Trophoblast cell (in vitro differentiated cells and primary cell): ENCODE measurements at regions not wholly inside any gene's neighbourhood (a gene's known extent, or its start where the extent isn't known, plus 50 kb on each side); places are given as distances from the start of the nearest gene placed in this dataset.

Experiments used
- DNase-seq, 2 donors: peaks; one replicate each; pipeline ENCODE4 v3.0.0-alpha.2; 2016
- H2AFZ ChIP-seq: 2 replicates; pipeline ENCODE4 v1.6.1; 2013; ENCODE audit warnings: low read length, moderate library complexity, mild to moderate bottlenecking; ENCODE audit not compliant: insufficient read depth, poor library complexity
- H2AK5ac ChIP-seq: 2 replicates; pipeline ENCODE4 v1.6.1; 2013; ENCODE audit warnings: mild to moderate bottlenecking, low read length
- H2BK120ac ChIP-seq: 2 replicates; pipeline ENCODE4 v1.6.1; 2013; ENCODE audit warnings: low read length, mild to moderate bottlenecking, moderate library complexity; ENCODE audit not compliant: insufficient read depth, poor library complexity
- H2BK12ac ChIP-seq: 2 replicates; pipeline ENCODE4 v1.6.1; 2013; ENCODE audit warnings: mild to moderate bottlenecking, low read length, moderate library complexity
- H2BK5ac ChIP-seq: 2 replicates; pipeline ENCODE4 v1.6.1; 2013; ENCODE audit warnings: low read length, low read depth, moderate library complexity, mild to moderate bottlenecking; ENCODE audit not compliant: poor library complexity
- H3K14ac ChIP-seq: 2 replicates; pipeline ENCODE4 v1.6.1; 2013; ENCODE audit warnings: mild to moderate bottlenecking, low read length
- H3K18ac ChIP-seq: 2 replicates; pipeline ENCODE4 v1.6.1; 2013; ENCODE audit warnings: mild to moderate bottlenecking, low read length
- H3K23ac ChIP-seq: 2 replicates; pipeline ENCODE4 v1.6.1; 2013; ENCODE audit warnings: low read length
- H3K27ac ChIP-seq: 2 replicates; pipeline ENCODE4 v1.5.1; 2013; ENCODE audit warnings: low read depth, mild to moderate bottlenecking, inconsistent platforms, low read length, moderate library complexity
- H3K27me3 ChIP-seq: 2 replicates; pipeline ENCODE4 v1.6.1; 2013; ENCODE audit warnings: inconsistent platforms, mild to moderate bottlenecking, low read length, moderate library complexity; ENCODE audit not compliant: insufficient read depth
- H3K36me3 ChIP-seq, 2 experiments: 1 replicate in 1 of 2; 2 replicates in 1 of 2; pipeline ENCODE4 v1.6.1; 2013; ENCODE audit warnings: low read length in 2 of 2, mild to moderate bottlenecking in 2 of 2, moderate library complexity in 1 of 2; ENCODE audit not compliant: insufficient read depth in 2 of 2, control insufficient read depth in 1 of 2
- H3K4ac ChIP-seq: 2 replicates; pipeline ENCODE4 v1.6.1; 2013; ENCODE audit warnings: low read depth, mild to moderate bottlenecking, low read length, moderate library complexity
- H3K4me1 ChIP-seq, 2 experiments: 1 replicate in 1 of 2; 2 replicates in 1 of 2; pipeline ENCODE4 v1.6.1; 2013; ENCODE audit warnings: low read length in 2 of 2, mild to moderate bottlenecking in 2 of 2, moderate library complexity in 1 of 2; ENCODE audit not compliant: insufficient read depth in 2 of 2, control insufficient read depth in 1 of 2
- H3K4me2 ChIP-seq: 2 replicates; pipeline ENCODE4 v1.6.1; 2013; ENCODE audit warnings: inconsistent platforms, mild to moderate bottlenecking, low read length, moderate library complexity
- H3K4me3 ChIP-seq: 2 replicates; pipeline ENCODE4 v1.5.1; 2013; ENCODE audit warnings: mild to moderate bottlenecking, low read depth, low read length, inconsistent platforms
- H3K79me1 ChIP-seq: one replicate; pipeline ENCODE4 v1.6.1; 2013; ENCODE audit warnings: low read length
- H3K79me2 ChIP-seq: 2 replicates; pipeline ENCODE4 v1.6.1; 2013; ENCODE audit warnings: low read length, mild to moderate bottlenecking; ENCODE audit not compliant: control insufficient read depth, insufficient read depth, poor library complexity
- H3K9ac ChIP-seq: 2 replicates; pipeline ENCODE4 v1.6.1; 2013; ENCODE audit warnings: mild to moderate bottlenecking, low read length
- H3K9me3 ChIP-seq: 2 replicates; pipeline ENCODE4 v1.6.1; 2013; ENCODE audit warnings: low read depth, mild to moderate bottlenecking, control low read depth, inconsistent platforms, low read length; ENCODE audit not compliant: insufficient read depth
- H4K12ac ChIP-seq: 2 replicates; pipeline ENCODE4 v1.6.1; 2013; ENCODE audit warnings: low read depth, mild to moderate bottlenecking, low read length, moderate library complexity
- H4K8ac ChIP-seq: 2 replicates; pipeline ENCODE4 v1.6.1; 2013; ENCODE audit warnings: low read depth, mild to moderate bottlenecking, low read length, moderate library complexity
- H4K91ac ChIP-seq: one replicate; pipeline ENCODE4 v1.6.1; 2013; ENCODE audit warnings: low read depth, mild to moderate bottlenecking, low read length, moderate library complexity
- WGBS: extraction: QIAGEN DNeasy Blood & Tissue Kit; methylation state at CpG from one replicate; pipeline ENCODE4 v1.1.7; 2013; ENCODE audit warnings: missing lambda C conversion rate; ENCODE audit not compliant: insufficient read length, insufficient coverage; ENCODE audit errors: extremely low coverage; 5-methylcytosine and 5-hydroxymethylcytosine counted together

DNA sequence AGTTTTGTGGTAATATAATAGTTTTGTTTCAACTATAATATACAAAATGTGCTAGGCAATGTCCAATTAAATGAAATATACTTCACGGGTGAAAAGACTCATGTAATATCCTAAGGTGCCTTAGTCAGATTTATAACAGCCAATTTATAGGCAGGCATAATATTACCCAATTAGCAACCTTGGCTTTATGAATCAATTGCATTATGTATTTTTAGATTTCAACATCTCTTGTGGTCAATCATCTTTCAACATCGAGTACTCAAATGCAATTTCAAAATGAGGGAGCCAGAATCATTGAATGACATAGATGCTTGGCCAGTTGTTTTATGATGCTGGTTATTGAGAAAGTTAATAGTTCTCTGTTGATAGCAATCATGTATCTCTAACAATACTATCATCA lies 110.3 kb upstream of the SP8 start:
- Histone ChIP-seq H3K4me2 (no peak overlapping the region), H3K14ac (no peak overlapping the region), H3K4me1 (peaks cover 0 to 3% of the 10 kb centered on the region in 2 experiments), H4K12ac (no peak overlapping the region), H2BK12ac (no peak overlapping the region), H2BK120ac (no peak overlapping the region), H3K9ac (no peak overlapping the region), H3K27me3 (no peaks in the 10 kb centered on the region), H3K79me1 (no peaks in the 10 kb centered on the region), H2BK5ac (no peak overlapping the region), H3K9me3 (no peaks in the 10 kb centered on the region), H3K4ac (no peak overlapping the region), H3K23ac (no peak overlapping the region), H3K27ac (no peak overlapping the region), H2AK5ac (no peak overlapping the region), H2AFZ (no peak overlapping the region), H3K36me3 (no peaks in the 10 kb centered on the region), H3K4me3 (no peak overlapping the region), H4K91ac (no peak overlapping the region), H3K79me2 (no peaks in the 10 kb centered on the region), H3K18ac (no peak overlapping the region), H4K8ac (no peak overlapping the region)
- no CpG with 5 or more reads among the region's 2 CpGs for WGBS
- DNase-seq: no peak

DNA sequence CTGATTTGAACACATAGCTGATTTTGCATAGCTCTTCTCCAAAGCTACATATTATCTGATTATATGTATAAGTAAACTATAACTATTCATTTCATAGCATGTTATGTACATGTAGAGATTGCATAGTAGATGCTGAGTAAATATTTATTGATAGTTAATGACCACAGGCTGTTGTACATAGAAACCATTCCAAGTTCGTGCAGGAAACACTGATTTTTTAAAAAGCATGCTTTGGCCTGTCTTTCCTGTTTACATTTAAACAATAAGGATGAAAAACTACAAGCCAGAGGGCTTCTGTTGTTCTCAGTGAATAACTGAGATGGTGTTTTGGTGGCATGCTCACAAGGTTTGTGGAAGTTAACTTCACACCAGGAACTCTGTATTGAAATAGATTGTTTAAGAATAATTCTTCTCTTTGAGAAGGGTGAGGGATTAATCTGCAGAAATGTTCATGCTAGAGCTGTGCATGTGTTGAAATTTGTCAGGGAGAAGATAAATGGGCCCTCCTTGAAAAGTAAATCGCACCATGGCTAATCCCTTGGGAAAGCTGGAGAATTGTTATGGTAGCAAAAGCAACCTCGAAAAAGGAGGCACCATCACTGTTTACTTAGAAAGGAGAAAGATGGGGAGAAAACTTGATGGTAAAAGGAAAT lies 120.2 kb upstream of the SP8 start:
- Histone ChIP-seq H3K4me1 (no peaks in the 10 kb centered on the region), H2BK12ac (no peak overlapping the region), H2BK5ac (no peak overlapping the region), H3K36me3 (no peaks in the 10 kb centered on the region), H3K4ac (no peak overlapping the region), H2AK5ac (no peak overlapping the region), H3K27ac (no peak overlapping the region), H3K4me2 (no peak overlapping the region), H4K12ac (no peak overlapping the region), H3K4me3 (no peak overlapping the region), H3K79me1 (no peaks in the 10 kb centered on the region), H3K18ac (no peak overlapping the region), H4K8ac (no peak overlapping the region), H3K14ac (no peak overlapping the region), H4K91ac (no peak overlapping the region), H2AFZ (no peak overlapping the region), H3K9ac (no peak overlapping the region), H3K9me3 (no peaks in the 10 kb centered on the region), H3K79me2 (no peaks in the 10 kb centered on the region), H3K23ac (no peak overlapping the region), H3K27me3 (no peaks in the 10 kb centered on the region), H2BK120ac (no peak overlapping the region)
- DNase-seq: no peak
- WGBS: no CpG with 5 or more reads among the region's 3 CpGs

DNA sequence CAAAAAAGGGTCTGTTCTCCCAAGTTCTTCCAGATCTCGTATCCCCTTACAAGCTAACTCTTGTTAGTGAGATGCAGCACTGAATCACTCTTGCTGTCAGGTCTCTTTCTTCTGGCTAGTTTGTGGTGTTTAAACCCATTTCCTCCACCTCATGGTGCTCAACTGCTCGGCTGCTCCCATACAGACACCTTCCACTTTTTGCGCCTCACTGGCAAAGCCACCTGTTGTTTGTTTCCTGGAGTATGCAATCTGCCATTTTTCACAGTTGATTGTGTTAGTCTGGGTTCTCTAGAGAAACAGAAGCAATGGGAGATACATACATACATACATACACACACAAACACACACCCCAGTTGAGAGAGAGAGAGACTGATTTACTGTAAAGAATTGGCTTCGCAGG lies 124.4 kb upstream of the SP8 start:
- Histone ChIP-seq H2BK12ac (no peak overlapping the region), H3K27ac (no peak overlapping the region), H2AFZ (no peak overlapping the region), H3K36me3 (no peaks in the 10 kb centered on the region), H3K79me1 (no peaks in the 10 kb centered on the region), H3K4me1 (no peaks in the 10 kb centered on the region), H3K18ac (no peak overlapping the region), H2BK5ac (no peak overlapping the region), H3K9ac (no peak overlapping the region), H3K27me3 (no peaks in the 10 kb centered on the region), H3K4ac (no peak overlapping the region), H3K9me3 (no peaks in the 10 kb centered on the region), H2AK5ac (no peak overlapping the region), H3K4me2 (no peak overlapping the region), H3K14ac (no peak overlapping the region), H3K23ac (no peak overlapping the region), H4K12ac (no peak overlapping the region), H4K91ac (no peak overlapping the region), H4K8ac (no peak overlapping the region), H2BK120ac (no peak overlapping the region), H3K79me2 (no peaks in the 10 kb centered on the region), H3K4me3 (no peak overlapping the region)
- WGBS: no CpG with 5 or more reads among the region's 4 CpGs
- DNase-seq: no peak

DNA sequence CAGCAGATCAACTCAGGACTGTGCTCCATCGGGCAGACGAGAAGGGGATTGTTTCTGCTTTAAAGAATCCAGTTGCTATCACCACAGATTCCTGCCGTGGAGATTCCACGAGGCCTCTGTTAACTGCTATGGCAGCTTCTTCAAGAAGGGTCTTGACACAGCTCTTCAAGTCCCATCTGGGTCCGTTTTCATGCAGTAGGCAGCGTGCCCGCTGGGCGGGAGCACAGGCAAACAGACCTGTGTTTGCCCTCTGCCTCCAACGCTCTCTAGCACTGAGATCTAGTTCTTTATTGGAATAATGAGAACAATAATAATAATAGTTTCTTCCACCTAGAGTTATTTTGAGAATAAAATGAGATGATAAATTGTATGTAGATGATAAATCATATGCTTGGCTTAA lies 127.2 kb upstream of the SP8 start:
- no peak overlapping the region for H3K14ac ChIP-seq
- no CpG with 5 or more reads among the region's 9 CpGs for WGBS

More for the DNA sequence above, 127.2 kb upstream of the SP8 start:
- Histone ChIP-seq H3K18ac (no peak overlapping the region), H3K36me3 (no peaks in the 10 kb centered on the region), H3K9ac (no peak overlapping the region), H3K9me3 (no peaks in the 10 kb centered on the region), H4K91ac (no peak overlapping the region), H3K4me3 (no peak overlapping the region), H3K23ac (no peak overlapping the region), H2AK5ac (no peak overlapping the region), H2AFZ (no peak overlapping the region), H2BK120ac (no peak overlapping the region), H3K4ac (no peak overlapping the region), H3K79me2 (no peaks in the 10 kb centered on the region), H3K4me1 (no peaks in the 10 kb centered on the region), H4K12ac (no peak overlapping the region), H3K4me2 (no peak overlapping the region), H3K79me1 (no peaks in the 10 kb centered on the region), H4K8ac (no peak overlapping the region), H2BK5ac (no peak overlapping the region), H2BK12ac (no peak overlapping the region), H3K27ac (no peak overlapping the region), H3K27me3 (no peaks in the 10 kb centered on the region)
- DNase-seq: no peak
